ENCODE measurements at regions not wholly inside any gene's neighbourhood (a gene's known extent, or its start where the extent isn't known, plus 50 kb on each side); places are given as distances from the start of the nearest gene placed in this dataset.

- Histone ChIP-seq H3K4me1 (ENCODE audit: control insufficient read depth, insufficient read depth, low read length) (no peaks in the 10 kb centered on the region), H3K27ac (ENCODE audit: extremely low read depth, low read depth, low read length) (no peak overlapping the region), H3K36me3 (ENCODE audit: control insufficient read depth in 2 of 2, insufficient read depth in 1 of 2, low read length in 2 of 2) (no peaks in the 10 kb centered on the region), H3K4me3 (ENCODE audit: low read depth, low read length) (no peak overlapping the region), H3K9me3 (ENCODE audit: control insufficient read depth, insufficient read depth, low read depth, low read length) (no peaks in the 10 kb centered on the region)
- POLR2A ChIA-PET, result no interaction called here
- CTCF ChIA-PET, result no interaction called here
- TF ChIP-seq ZNF513 (tag by site-specific recombination; IDR thresholded peaks at IDR 0.05) (no peak), YY1 (tag by site-specific recombination; IDR thresholded peaks at IDR 0.05) (no peak), ZNF169 (tag by site-specific recombination; IDR thresholded peaks at IDR 0.05) (no peak), ZNF658 (tag by site-specific recombination; IDR thresholded peaks at IDR 0.05) (no peak), EGR2 (tag by site-specific recombination; IDR thresholded peaks at IDR 0.05; ENCODE audit: low read depth) (no peak), ZNF514 (tag by site-specific recombination; IDR thresholded peaks at IDR 0.05) (no peak), ZNF214 (tag by site-specific recombination; IDR thresholded peaks at IDR 0.05; ENCODE audit: borderline replicate concordance) (no peak)
Observed at GRCh38 chr2:176873403-176873802, 339.2 kb upstream of the HNRNPA3 start.

DNA sequence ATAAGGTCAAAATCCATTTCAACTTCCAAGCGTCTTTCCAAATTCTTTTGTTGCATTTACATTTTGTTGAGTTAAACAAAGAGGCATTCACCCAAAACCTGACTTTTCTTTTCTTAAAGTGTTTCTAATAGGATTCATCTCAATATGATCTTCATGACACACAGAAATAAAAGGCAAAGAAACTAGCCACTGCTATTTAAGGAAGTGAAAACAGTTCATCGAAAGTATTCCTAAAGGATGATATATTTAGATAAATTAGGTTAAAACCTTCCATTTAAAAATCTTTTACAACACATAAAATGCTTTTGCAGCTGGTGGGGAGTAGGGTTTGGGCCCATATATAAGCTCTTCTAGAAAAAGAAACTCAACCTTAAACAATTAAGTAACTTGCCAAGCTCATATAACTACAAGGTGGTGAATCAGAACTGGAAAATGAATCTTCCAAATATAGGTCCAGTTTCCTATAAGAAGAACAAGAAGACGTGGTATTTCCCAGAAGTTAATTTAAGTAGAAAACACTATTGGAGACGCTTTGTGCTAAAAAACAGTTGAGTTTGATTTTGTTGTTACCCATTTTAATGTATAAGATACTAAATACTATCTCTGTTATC, 336.0 kb upstream of the HNRNPA3 start:
- CTCF ChIA-PET, result interaction anchor here (0.6 to 1.6 kb wide), 2 partner anchors 272 to 1523 kb away, joined by 3 to 4 read pairs; no protein-coding TSS in a partner anchor
- Histone ChIP-seq H3K4me1 (ENCODE audit: control insufficient read depth, insufficient read depth, low read length) (no peaks in the 10 kb centered on the region), H3K27ac (ENCODE audit: extremely low read depth, low read depth, low read length) (no peak overlapping the region), H3K36me3 (ENCODE audit: control insufficient read depth in 2 of 2, insufficient read depth in 1 of 2, low read length in 2 of 2) (no peaks in the 10 kb centered on the region), H3K9me3 (ENCODE audit: control insufficient read depth, insufficient read depth, low read depth, low read length) (no peaks in the 10 kb centered on the region), H3K4me3 (ENCODE audit: low read depth, low read length) (no peak overlapping the region)
- TF ChIP-seq ZNF596 (tag by site-specific recombination; IDR thresholded peaks at IDR 0.05), result no peak
- TF ChIP-seq, protein P1, sequence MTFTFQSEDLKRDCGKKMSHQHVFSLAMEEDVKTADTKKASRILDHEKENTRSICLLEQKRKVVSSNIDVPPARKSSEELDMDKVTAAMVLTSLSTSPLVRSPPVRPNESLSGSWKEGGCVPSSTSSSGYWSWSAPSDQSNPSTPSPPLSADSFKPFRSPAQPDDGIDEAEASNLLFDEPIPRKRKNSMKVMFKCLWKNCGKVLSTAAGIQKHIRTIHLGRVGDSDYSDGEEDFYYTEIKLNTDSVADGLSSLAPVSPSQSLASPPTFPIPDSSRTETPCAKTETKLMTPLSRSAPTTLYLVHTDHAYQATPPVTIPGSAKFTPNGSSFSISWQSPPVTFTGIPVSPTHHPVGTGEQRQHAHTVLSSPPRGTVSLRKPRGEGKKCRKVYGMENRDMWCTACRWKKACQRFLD (tag by site-specific recombination; IDR thresholded peaks at IDR 0.05), result no peak
- no peak for TF ChIP-seq ZNF23 (tag by site-specific recombination; IDR thresholded peaks at IDR 0.05; ENCODE audit: borderline replicate concordance)
- TF ChIP-seq, protein P2, sequence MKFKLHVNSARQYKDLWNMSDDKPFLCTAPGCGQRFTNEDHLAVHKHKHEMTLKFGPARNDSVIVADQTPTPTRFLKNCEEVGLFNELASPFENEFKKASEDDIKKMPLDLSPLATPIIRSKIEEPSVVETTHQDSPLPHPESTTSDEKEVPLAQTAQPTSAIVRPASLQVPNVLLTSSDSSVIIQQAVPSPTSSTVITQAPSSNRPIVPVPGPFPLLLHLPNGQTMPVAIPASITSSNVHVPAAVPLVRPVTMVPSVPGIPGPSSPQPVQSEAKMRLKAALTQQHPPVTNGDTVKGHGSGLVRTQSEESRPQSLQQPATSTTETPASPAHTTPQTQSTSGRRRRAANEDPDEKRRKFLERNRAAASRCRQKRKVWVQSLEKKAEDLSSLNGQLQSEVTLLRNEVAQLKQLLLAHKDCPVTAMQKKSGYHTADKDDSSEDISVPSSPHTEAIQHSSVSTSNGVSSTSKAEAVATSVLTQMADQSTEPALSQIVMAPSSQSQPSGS (tag by site-specific recombination; IDR thresholded peaks at IDR 0.05; ENCODE audit: low read depth), result no peak
- TF ChIP-seq ZNF350 (tag by site-specific recombination; IDR thresholded peaks at IDR 0.05), result no peak
- no peak for TF ChIP-seq ZNF560 (tag by site-specific recombination; IDR thresholded peaks at IDR 0.05; ENCODE audit: borderline replicate concordance)
- no peak for TF ChIP-seq ZNF311 (tag by site-specific recombination; IDR thresholded peaks at IDR 0.05; ENCODE audit: borderline replicate concordance)
- no peak for TF ChIP-seq ZNF366 (tag by site-specific recombination; conservative IDR thresholded peaks at IDR 0.05)
- no peak for TF ChIP-seq ZNF701 (tag by site-specific recombination; IDR thresholded peaks at IDR 0.05)
- TF ChIP-seq, protein P3, sequence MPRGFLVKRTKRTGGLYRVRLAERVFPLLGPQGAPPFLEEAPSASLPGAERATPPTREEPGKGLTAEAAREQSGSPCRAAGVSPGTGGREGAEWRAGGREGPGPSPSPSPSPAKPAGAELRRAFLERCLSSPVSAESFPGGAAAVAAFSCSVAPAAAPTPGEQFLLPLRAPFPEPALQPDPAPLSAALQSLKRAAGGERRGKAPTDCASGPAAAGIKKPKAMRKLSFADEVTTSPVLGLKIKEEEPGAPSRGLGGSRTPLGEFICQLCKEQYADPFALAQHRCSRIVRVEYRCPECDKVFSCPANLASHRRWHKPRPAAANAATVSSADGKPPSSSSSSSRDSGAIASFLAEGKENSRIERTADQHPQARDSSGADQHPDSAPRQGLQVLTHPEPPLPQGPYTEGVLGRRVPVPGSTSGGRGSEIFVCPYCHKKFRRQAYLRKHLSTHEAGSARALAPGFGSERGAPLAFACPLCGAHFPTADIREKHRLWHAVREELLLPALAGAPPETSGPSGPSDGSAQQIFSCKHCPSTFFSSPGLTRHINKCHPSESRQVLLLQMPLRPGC (tag by site-specific recombination; IDR thresholded peaks at IDR 0.05), result no peak
- TF ChIP-seq ZNF274 (IDR thresholded peaks at IDR 0.05; ENCODE audit: low read length), result no peak
- TF ChIP-seq ZNF274 (tag by site-specific recombination; IDR thresholded peaks at IDR 0.05; ENCODE audit: borderline replicate concordance), result no peak
- POLR2A ChIA-PET, result no interaction called here
